HG02840 (cell line): ENCODE measurements at regions not wholly inside any gene's neighbourhood (a gene's known extent, or its start where the extent isn't known, plus 50 kb on each side); places are given as distances from the start of the nearest gene placed in this dataset.
"Not testable (repeated sequence)": the region's sequence is repeated elsewhere in the genome, so short reads cannot be mapped to it uniquely, and the experiment has no call there.

Experiments used
- ATAC-seq: cut with Tn5 transposase; IDR thresholded peaks from one replicate; pipeline ENCODE4 v1.9.1; 2021; ENCODE audit warnings: mild to moderate bottlenecking, moderate library complexity, moderate number of reproducible peaks; ENCODE audit not compliant: unreplicated experiment, low FRiP score

- ATAC-seq, result no peak
Observed at GRCh38 chr1:172833954-172834353, 175.1 kb downstream of the FASLG start.

GRCh38 chr1:172834609-172835008, 175.7 kb downstream of the FASLG start:
- ATAC-seq, result no peak

- ATAC-seq, result no peak
Observed at GRCh38 chr1:172835834-172836233, 176.9 kb downstream of the FASLG start.

GRCh38 chr1:172837816-172838679, 179.1 kb downstream of the FASLG start:
- no peak for ATAC-seq

GRCh38 chr1:172838680-172839313, 179.9 kb downstream of the FASLG start:
- ATAC-seq, result no peak

GRCh38 chr1:172839639-172840038, 180.7 kb downstream of the FASLG start:
- ATAC-seq, result not testable (repeated sequence)

- no peak for ATAC-seq
Observed at GRCh38 chr1:172843444-172843843, 184.5 kb downstream of the FASLG start.

GRCh38 chr1:172845371-172845770, 186.5 kb downstream of the FASLG start:
- ATAC-seq, result no peak

GRCh38 chr1:172845865-172846264, 187.0 kb downstream of the FASLG start:
- no peak for ATAC-seq

GRCh38 chr1:172847814-172848213, 188.9 kb downstream of the FASLG start:
- not testable (repeated sequence) for ATAC-seq

GRCh38 chr1:172849653-172850052, 190.8 kb downstream of the FASLG start:
- no peak for ATAC-seq

- no peak for ATAC-seq
Observed at GRCh38 chr1:172851077-172851476, 192.2 kb downstream of the FASLG start.

- no peak for ATAC-seq
Observed at GRCh38 chr1:172851856-172852255, 193.0 kb downstream of the FASLG start.

- not testable (repeated sequence) for ATAC-seq
Observed at GRCh38 chr1:172855983-172856382, 194.8 kb downstream of the TNFSF18 start.

- ATAC-seq, result no peak
Observed at GRCh38 chr1:172863031-172863430, 187.7 kb downstream of the TNFSF18 start.

- no peak for ATAC-seq
Observed at GRCh38 chr1:172867216-172867818, 183.4 kb downstream of the TNFSF18 start.

- ATAC-seq, result no peak
Observed at GRCh38 chr1:172870901-172871606, 179.7 kb downstream of the TNFSF18 start.

- ATAC-seq, result no peak
Observed at GRCh38 chr1:172874950-172875349, 175.8 kb downstream of the TNFSF18 start.

GRCh38 chr1:172875892-172876291, 174.8 kb downstream of the TNFSF18 start:
- no peak for ATAC-seq

- no peak for ATAC-seq
Observed at GRCh38 chr1:172882385-172882784, 168.4 kb downstream of the TNFSF18 start.
